Endothelial cell of umbilical vein (primary cell): ENCODE measurements at regions not wholly inside any gene's neighbourhood (a gene's known extent, or its start where the extent isn't known, plus 50 kb on each side); places are given as distances from the start of the nearest gene placed in this dataset.

ENCODE experiments used
- EZH2 ChIP-seq: IDR thresholded peaks from 2 replicates; pipeline ENCODE4 v1.6.1; 2012; ENCODE audit warnings: borderline replicate concordance, low read depth, mild to moderate bottlenecking, moderate library complexity, low read length, inconsistent platforms; ENCODE audit not compliant: severe bottlenecking
- MAX ChIP-seq: IDR thresholded peaks from 2 replicates; pipeline ENCODE4 v1.6.1; 2011; ENCODE audit not compliant: insufficient read depth, insufficient read length
- POLR2A ChIP-seq: IDR thresholded peaks from 2 replicates; pipeline ENCODE4 v1.6.1; 2012; ENCODE audit warnings: low read depth, mild to moderate bottlenecking, control low read depth, low read length
- TF ChIP-seq, protein P1 (sequence below), 2 donors: IDR thresholded peaks; 1 replicate in 1 of 2; 2 replicates in 1 of 2; pipeline ENCODE4 v1.5.1; 2011; ENCODE audit warnings: low read length in 2 of 2, mild to moderate bottlenecking in 2 of 2, moderate library complexity in 2 of 2, control low read depth in 1 of 2, inconsistent platforms in 1 of 2, low read depth in 1 of 2; ENCODE audit not compliant: insufficient read depth in 1 of 2; ENCODE audit errors: extremely low read depth in 1 of 2

GRCh38 chr22:26942637-26942957 is 285.2 kb downstream of the MIAT start:
- TF ChIP-seq, protein P1, sequence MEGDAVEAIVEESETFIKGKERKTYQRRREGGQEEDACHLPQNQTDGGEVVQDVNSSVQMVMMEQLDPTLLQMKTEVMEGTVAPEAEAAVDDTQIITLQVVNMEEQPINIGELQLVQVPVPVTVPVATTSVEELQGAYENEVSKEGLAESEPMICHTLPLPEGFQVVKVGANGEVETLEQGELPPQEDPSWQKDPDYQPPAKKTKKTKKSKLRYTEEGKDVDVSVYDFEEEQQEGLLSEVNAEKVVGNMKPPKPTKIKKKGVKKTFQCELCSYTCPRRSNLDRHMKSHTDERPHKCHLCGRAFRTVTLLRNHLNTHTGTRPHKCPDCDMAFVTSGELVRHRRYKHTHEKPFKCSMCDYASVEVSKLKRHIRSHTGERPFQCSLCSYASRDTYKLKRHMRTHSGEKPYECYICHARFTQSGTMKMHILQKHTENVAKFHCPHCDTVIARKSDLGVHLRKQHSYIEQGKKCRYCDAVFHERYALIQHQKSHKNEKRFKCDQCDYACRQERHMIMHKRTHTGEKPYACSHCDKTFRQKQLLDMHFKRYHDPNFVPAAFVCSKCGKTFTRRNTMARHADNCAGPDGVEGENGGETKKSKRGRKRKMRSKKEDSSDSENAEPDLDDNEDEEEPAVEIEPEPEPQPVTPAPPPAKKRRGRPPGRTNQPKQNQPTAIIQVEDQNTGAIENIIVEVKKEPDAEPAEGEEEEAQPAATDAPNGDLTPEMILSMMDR (IDR thresholded peaks at IDR 0.05; ENCODE audit: extremely low read depth in 1 of 2, insufficient read depth in 1 of 2, low read depth in 1 of 2, low read length in 2 of 2) = no peak
- TF ChIP-seq POLR2A (no peak), EZH2 (no peak), MAX (no peak)
